DMS53 treated with DMSO at 0.1 percent for 48 hours (cell line): ENCODE measurements at regions not wholly inside any gene's neighbourhood (a gene's known extent, or its start where the extent isn't known, plus 50 kb on each side); places are given as distances from the start of the nearest gene placed in this dataset.
"Not testable (repeated sequence)": the region's sequence is repeated elsewhere in the genome, so short reads cannot be mapped to it uniquely, and the experiment has no call there.

Experiments
- DNase-seq: peaks from one replicate; lab custom pipeline; 2025; ENCODE audit not compliant: unreplicated experiment; lab: John Stamatoyannopoulos, UW

- no peak for DNase-seq
These were observed 57.0 kb downstream of the MSTN start for GRCh38 chr2:190005513-190005912.

- no peak for DNase-seq
These were observed 62.9 kb downstream of the MSTN start for GRCh38 chr2:189999661-190000060.

- not testable (repeated sequence) for DNase-seq
These were observed 63.9 kb downstream of the MSTN start for GRCh38 chr2:189998665-189999064.

GRCh38 chr2:189997016-189997415, 65.5 kb downstream of the MSTN start:
- no peak for DNase-seq

- no peak for DNase-seq
These were observed 66.8 kb downstream of the MSTN start for GRCh38 chr2:189995679-189996078.

GRCh38 chr2:189982780-189983394, 79.6 kb downstream of the MSTN start:
- DNase-seq = peak; percentile 1

GRCh38 chr2:189982087-189982486, 80.4 kb downstream of the MSTN start:
- no peak for DNase-seq

- not testable (repeated sequence) for DNase-seq
These were observed 86.0 kb downstream of the MSTN start for GRCh38 chr2:189976488-189976887.

- DNase-seq = peak; percentile 1
These were observed 102.2 kb downstream of the MSTN start for GRCh38 chr2:189960346-189960745.

- peak; percentile 44 for DNase-seq
These were observed 103.1 kb downstream of the MSTN start for GRCh38 chr2:189959450-189959849.

- peak; percentile 27 for DNase-seq
These were observed 107.5 kb downstream of the MSTN start for GRCh38 chr2:189954989-189955388.

GRCh38 chr2:189952536-189953109, 109.9 kb downstream of the MSTN start:
- DNase-seq = no peak

GRCh38 chr2:189951791-189952535, 110.6 kb downstream of the MSTN start:
- no peak for DNase-seq

GRCh38 chr2:189943009-189943408, 119.5 kb downstream of the MSTN start:
- DNase-seq = no peak

GRCh38 chr2:189940913-189941312, 121.6 kb downstream of the MSTN start:
- no peak for DNase-seq

- no peak for DNase-seq
These were observed 124.8 kb downstream of the MSTN start for GRCh38 chr2:189937691-189938090.

GRCh38 chr2:189933911-189934399, 128.6 kb downstream of the MSTN start:
- no peak for DNase-seq

GRCh38 chr2:189933041-189933440, 129.5 kb downstream of the MSTN start:
- DNase-seq = no peak

GRCh38 chr2:189927823-189928222, 134.7 kb downstream of the MSTN start:
- DNase-seq = no peak
